WTC11 (cell line): ENCODE measurements at regions not wholly inside any gene's neighbourhood (a gene's known extent, or its start where the extent isn't known, plus 50 kb on each side); places are given as distances from the start of the nearest gene placed in this dataset.

Experiments
- ATAC-seq: fragments of 200-7000 bp; cut with Tn5 transposase; 2 replicates; pipeline ENCODE4 v1.10.0; 2021; ENCODE audit warnings: mild to moderate bottlenecking, moderate library complexity
- CTCF ChIA-PET: fragments of 300-600 bp; sonication (Branson Sonifier 250); formaldehyde crosslinking; loops from one replicate; lab custom pipeline; 2021; ENCODE audit warnings: antibody characterized with exemption; lab: Charles Lee
- POLR2A ChIA-PET: fragments of 350-600 bp; sonication (Branson Sonifier 250); formaldehyde crosslinking; loops from one replicate; lab custom pipeline; 2021; ENCODE audit warnings: antibody characterized with exemption; lab: Charles Lee
- DNase-seq: peaks from one replicate; pipeline ENCODE4 v3.0.0; 2021; ENCODE audit warnings: low spot score
- H3K27ac Mint-ChIP-seq: 2 replicates; pipeline ENCODE4 v1.8.0; 2021; ENCODE audit warnings: mixed read lengths
- H3K27me3 Mint-ChIP-seq: 2 replicates; pipeline ENCODE4 v1.8.0; 2021; ENCODE audit warnings: low read depth, mild to moderate bottlenecking, moderate library complexity, mixed read lengths
- H3K36me3 Mint-ChIP-seq: 2 replicates; pipeline ENCODE4 v1.8.0; 2021; ENCODE audit warnings: mixed read lengths
- H3K4me1 Mint-ChIP-seq: 2 replicates; pipeline ENCODE4 v1.8.0; 2022; ENCODE audit warnings: mixed read lengths
- H3K4me3 Mint-ChIP-seq: 2 replicates; pipeline ENCODE4 v1.8.0; 2021; ENCODE audit warnings: mild to moderate bottlenecking, moderate library complexity, mixed read lengths
- H3K9me3 Mint-ChIP-seq: 2 replicates; pipeline ENCODE4 v1.8.0; 2021; ENCODE audit warnings: mixed read lengths
- AFF4 ChIP-seq: sonication (generic); formaldehyde crosslinking; IDR thresholded peaks from 2 replicates; pipeline ENCODE4 v1.8.1; 2023; ENCODE audit warnings: mild to moderate bottlenecking, missing genetic modification reagents, borderline replicate concordance
- E2F4 ChIP-seq: sonication (generic); formaldehyde crosslinking; IDR thresholded peaks from 2 replicates; pipeline ENCODE4 v1.8.1; 2022; ENCODE audit warnings: low read depth, mild to moderate bottlenecking, moderate library complexity, missing genetic modification reagents, borderline replicate concordance
- E2F5 ChIP-seq: sonication (generic); formaldehyde crosslinking; IDR thresholded peaks from 2 replicates; pipeline ENCODE4 v1.8.1; 2022; ENCODE audit warnings: mild to moderate bottlenecking, moderate library complexity, missing genetic modification reagents
- FOXJ3 ChIP-seq: sonication (generic); formaldehyde crosslinking; IDR thresholded peaks from 2 replicates; pipeline ENCODE4 v1.9.0; 2021; ENCODE audit warnings: missing genetic modification reagents, mild to moderate bottlenecking, borderline replicate concordance
- JAZF1 ChIP-seq: fragments of 250-450 bp; sonication (Bioruptor Pico); IDR thresholded peaks from 2 replicates; pipeline ENCODE4 v1.9.0; 2021; ENCODE audit warnings: moderate library complexity, mild to moderate bottlenecking, inconsistent platforms
- MLX ChIP-seq: sonication (generic); formaldehyde crosslinking; IDR thresholded peaks from 2 replicates; pipeline ENCODE4 v1.8.1; 2023; ENCODE audit warnings: mild to moderate bottlenecking, missing genetic modification reagents, moderate library complexity
- NFYB ChIP-seq: sonication (generic); formaldehyde crosslinking; conservative IDR thresholded peaks from 2 replicates; pipeline ENCODE4 v1.8.0; 2022; ENCODE audit warnings: low read depth, missing genetic modification reagents
- NR1H2 ChIP-seq: sonication (generic); formaldehyde crosslinking; IDR thresholded peaks from 2 replicates; pipeline ENCODE4 v1.9.0; 2021; ENCODE audit warnings: mild to moderate bottlenecking, moderate library complexity, missing genetic modification reagents
- SOX15 ChIP-seq: fragments of 250-450 bp; sonication (Bioruptor Pico); IDR thresholded peaks from 2 replicates; pipeline ENCODE4 v1.9.0; 2021; ENCODE audit warnings: mild to moderate bottlenecking
- TCF7 ChIP-seq: sonication (generic); formaldehyde crosslinking; IDR thresholded peaks from 2 replicates; pipeline ENCODE4 v1.8.0; 2022; ENCODE audit warnings: mild to moderate bottlenecking, low read depth, missing genetic modification reagents, moderate library complexity
- USF2 ChIP-seq: sonication (generic); formaldehyde crosslinking; IDR thresholded peaks from 2 replicates; pipeline ENCODE4 v1.8.1; 2023; ENCODE audit warnings: mild to moderate bottlenecking, missing genetic modification reagents, moderate library complexity
- ZNF281 ChIP-seq: sonication (generic); formaldehyde crosslinking; IDR thresholded peaks from 2 replicates; pipeline ENCODE4 v1.8.0; 2023; ENCODE audit warnings: mild to moderate bottlenecking, missing genetic modification reagents
- ZNF532 ChIP-seq: fragments of 250-450 bp; sonication (Bioruptor Pico); IDR thresholded peaks from 2 replicates; pipeline ENCODE4 v1.9.0; 2021; ENCODE audit warnings: mild to moderate bottlenecking, borderline replicate concordance
- ZSCAN18 ChIP-seq: fragments of 250-450 bp; sonication (Bioruptor Pico); IDR thresholded peaks from 2 replicates; pipeline ENCODE4 v2.1.2; 2022; ENCODE audit warnings: mild to moderate bottlenecking, moderate library complexity

GRCh38 chr7:84536271-84536870 lies 341.8 kb upstream of the SEMA3A start:
- Mint-ChIP-seq H3K4me1 (peaks cover 17% of the 10 kb centered on the region), H3K36me3 (no peaks in the 10 kb centered on the region), H3K27ac (no peak overlapping the region), H3K4me3 (no peak overlapping the region), H3K9me3 (no peaks in the 10 kb centered on the region), H3K27me3 (no peaks in the 10 kb centered on the region)
- no peak for TF ChIP-seq E2F4 (CRISPR knock-in tag)
- TF ChIP-seq MLX = no peak
- TF ChIP-seq SOX15 (CRISPR knock-in tag) = no peak
- no peak for TF ChIP-seq ZNF281 (CRISPR knock-in tag)
- TF ChIP-seq NR1H2 (CRISPR knock-in tag) = no peak
- no peak for TF ChIP-seq TCF7
- ATAC-seq (no peak), DNase-seq (no peak)
- POLR2A ChIA-PET = no interaction called here
- CTCF ChIA-PET = no interaction called here

- peaks cover 17% of the 10 kb centered on the region for H3K4me1 Mint-ChIP-seq
- no peak overlapping the region for H3K4me3 Mint-ChIP-seq
- H3K27ac Mint-ChIP-seq = no peak overlapping the region
- POLR2A ChIA-PET = no interaction called here
- no peak for ATAC-seq
- no peaks in the 10 kb centered on the region for H3K36me3 Mint-ChIP-seq
- DNase-seq = no peak
- no peaks in the 10 kb centered on the region for H3K27me3 Mint-ChIP-seq
- H3K9me3 Mint-ChIP-seq = no peaks in the 10 kb centered on the region
- TF ChIP-seq FOXJ3 (CRISPR knock-in tag) (no peak), JAZF1 (CRISPR knock-in tag) (no peak), AFF4 (no peak), ZNF532 (no peak), ZSCAN18 (CRISPR knock-in tag) (no peak), NFYB (CRISPR knock-in tag) (no peak), USF2 (no peak), E2F5 (CRISPR knock-in tag) (no peak)
- CTCF ChIA-PET = no interaction called here
These were observed 341.1 kb upstream of the SEMA3A start for GRCh38 chr7:84535580-84536270.
